Activated CD8-positive, alpha-beta memory T cell treated with anti-CD3 and anti-CD28 coated beads for 1 hour (primary cell): ENCODE measurements at regions not wholly inside any gene's neighbourhood (a gene's known extent, or its start where the extent isn't known, plus 50 kb on each side); places are given as distances from the start of the nearest gene placed in this dataset.
"Not testable (repeated sequence)": the region's sequence is repeated elsewhere in the genome, so short reads cannot be mapped to it uniquely, and the experiment has no call there.

Source experiments
- DNase-seq, 2 donors: peaks; one replicate each; pipeline ENCODE4 v3.0.0-alpha.2; 2020; ENCODE audit warnings: low read depth in 1 of 2; ENCODE audit errors: extremely low read depth in 1 of 2

- DNase-seq: not testable (repeated sequence)
These were observed 52.1 kb upstream of the TMEM45B start for GRCh38 chr11:129763569-129763968.

GRCh38 chr11:129764204-129764603 lies 51.4 kb upstream of the TMEM45B start:
- DNase-seq: not testable (repeated sequence)
